HepG2 (cell line): ENCODE measurements at regions not wholly inside any gene's neighbourhood (a gene's known extent, or its start where the extent isn't known, plus 50 kb on each side); places are given as distances from the start of the nearest gene placed in this dataset.

ENCODE experiments used
- ATAC-seq: fragments of 200-7000 bp; cut with Tn5 transposase; 3 replicates; pipeline ENCODE4 v1.9.1; 2020; ENCODE audit warnings: mild to moderate bottlenecking, moderate library complexity
- BruUV-seq: library from RNA; stranded (reverse); fragments of 400-500 nt; replicated peaks from 2 replicates; lab custom pipeline; 2021; lab: Mats Ljungman, UMichigan
- CTCF ChIA-PET: fragments of 300-600 bp; formaldehyde crosslinking; extraction: SDS; loops from one replicate; lab custom pipeline; 2021; ENCODE audit warnings: low total read pairs, inconsistent platforms, low intra/inter-chr PET ratio; lab: Yijun Ruan, JAX
- POLR2A ChIA-PET: fragments of 350-600 bp; sonication (Branson Sonifier 250); formaldehyde crosslinking; loops from one replicate; lab custom pipeline; 2020; ENCODE audit warnings: antibody characterized with exemption, inconsistent platforms; lab: Yijun Ruan, JAX
- DNase-seq: peaks from one replicate; pipeline ENCODE4 v3.0.0-alpha.2; 2015; ENCODE audit warnings: low spot score
- FAIRE-seq: peaks from 3 replicates; lab custom pipeline; 2011; peaks lifted over from hg19 to GRCh38; lab: Jason Lieb, UNC
- H2AFZ ChIP-seq: one replicate; pipeline ENCODE4 v1.6.1; 2011; ENCODE audit warnings: low read length, inconsistent platforms
- H3K27ac ChIP-seq: fragments of 300-600 bp; 3 replicates; pipeline ENCODE4 v1.8.0; 2011; ENCODE audit warnings: mixed run types, mild to moderate bottlenecking, mixed read lengths, low read length, inconsistent platforms; ENCODE audit not compliant: insufficient read depth; ENCODE audit errors: extremely low read length
- H3K27me3 ChIP-seq, 2 experiments: fragments of 200-600 bp in 1 of 2; 2 replicates in 1 of 2; 3 replicates in 1 of 2; pipeline versions ENCODE4 v1.6.0 to v1.8.0; 2011; ENCODE audit warnings: low read length in 2 of 2, mild to moderate bottlenecking in 2 of 2, moderate library complexity in 2 of 2, inconsistent platforms in 1 of 2; ENCODE audit not compliant: insufficient read depth in 2 of 2, control insufficient read depth in 1 of 2
- H3K36me3 ChIP-seq, 2 experiments: fragments of 200-600 bp in 1 of 2; replicated peaks in 1 of 2; 2 replicates in 1 of 2; 3 replicates in 1 of 2; pipeline versions ENCODE4 v1.5.1 to v1.8.0; 2011; ENCODE audit warnings: low read length in 2 of 2, inconsistent platforms in 1 of 2; ENCODE audit not compliant: insufficient read depth in 2 of 2, control insufficient read depth in 1 of 2
- H3K4me1 ChIP-seq: 2 replicates; pipeline ENCODE4 v1.5.1; 2012; ENCODE audit warnings: low read length, inconsistent platforms; ENCODE audit not compliant: insufficient read depth
- H3K4me2 ChIP-seq: 2 replicates; pipeline ENCODE4 v1.6.0; 2011; ENCODE audit warnings: low read depth, low read length, inconsistent platforms
- H3K4me3 ChIP-seq, 3 experiments: fragments of 200-600 bp in 1 of 3; sonication (generic), shearing (Covaris generic) in 1 of 3; replicated peaks in 1 of 3; 2 replicates each; pipeline ENCODE4 v1.5.1; 2011 to 2016; ENCODE audit warnings: low read length in 3 of 3, inconsistent platforms in 2 of 3, low read depth in 2 of 3, mild to moderate bottlenecking in 2 of 3, control low read depth in 1 of 3, mixed read lengths in 1 of 3; ENCODE audit not compliant: insufficient read depth in 1 of 3
- H3K79me2 ChIP-seq: one replicate; pipeline ENCODE4 v1.6.1; 2011; ENCODE audit warnings: low read length, inconsistent platforms; ENCODE audit not compliant: insufficient read depth
- H3K9ac ChIP-seq: 2 replicates; pipeline ENCODE4 v1.6.0; 2011; ENCODE audit warnings: mild to moderate bottlenecking, low read depth, low read length, inconsistent platforms; ENCODE audit not compliant: insufficient read depth
- H3K9me3 ChIP-seq: 2 replicates; pipeline ENCODE4 v1.5.1; 2012; ENCODE audit warnings: mild to moderate bottlenecking, low read length
- H4K20me1 ChIP-seq: 2 replicates; pipeline ENCODE4 v1.6.0; 2011; ENCODE audit warnings: inconsistent platforms, mild to moderate bottlenecking, low read length, moderate library complexity; ENCODE audit not compliant: insufficient read depth
- CREB1 ChIP-seq, 2 experiments: fragments of 450-650 bp in 1 of 2; IDR thresholded peaks; 2 replicates each; pipeline ENCODE4 v1.6.1; 2016 to 2017; ENCODE audit warnings: control low read depth in 1 of 2, mild to moderate bottlenecking in 1 of 2, missing compliant biosample characterization in 1 of 2, missing genetic modification characterization in 1 of 2
- KLF12 ChIP-seq: sonication (generic); formaldehyde crosslinking; IDR thresholded peaks from 2 replicates; pipeline ENCODE4 v1.4.0; 2020; ENCODE audit warnings: missing genetic modification reagents, borderline replicate concordance
- MAFK ChIP-seq, 2 experiments: IDR thresholded peaks in 1 of 2; conservative IDR thresholded peaks in 1 of 2; 2 replicates each; pipeline ENCODE4 v1.6.1; 2011; ENCODE audit warnings: improper control_type of control experiment in 2 of 2, low read length in 2 of 2
- RAD51 ChIP-seq: fragments of 450-650 bp; IDR thresholded peaks from 2 replicates; pipeline ENCODE4 v1.6.1; 2016; ENCODE audit warnings: borderline replicate concordance
- ZNF550 ChIP-seq: sonication (generic); formaldehyde crosslinking; IDR thresholded peaks from 2 replicates; pipeline ENCODE4 v1.4.0; 2020; ENCODE audit warnings: mild to moderate bottlenecking, missing genetic modification reagents, borderline replicate concordance
- ZNF605 ChIP-seq: sonication (generic); formaldehyde crosslinking; IDR thresholded peaks from 2 replicates; pipeline ENCODE4 v1.8.0; 2022; ENCODE audit warnings: mild to moderate bottlenecking, missing genetic modification reagents
- ZNF776 ChIP-seq: sonication (generic); formaldehyde crosslinking; IDR thresholded peaks from 2 replicates; pipeline ENCODE4 v1.4.0; 2020; ENCODE audit warnings: mild to moderate bottlenecking, missing genetic modification reagents
- ZNF788 ChIP-seq: sonication (generic); formaldehyde crosslinking; IDR thresholded peaks from 2 replicates; pipeline ENCODE4 v1.5.0; 2020; ENCODE audit warnings: mild to moderate bottlenecking, missing genetic modification reagents, borderline replicate concordance
- WGBS: methylation state at CpG from one replicate; pipeline ENCODE4 v1.1.6; 2017; ENCODE audit warnings: low lambda C conversion rate; 5-methylcytosine and 5-hydroxymethylcytosine counted together
- in situ Hi-C: cut with HindIII; loops from 2 replicates; pipeline ENCODE4 v1.10.0; 2017; ENCODE audit warnings: low pct_unique_long_range_greater_than_20kb; ENCODE audit not compliant: extremely low pct_ligation_motif_present
- intact Hi-C: fragments of 100-400 bp; cut with micrococcal nuclease; formaldehyde crosslinking; loops from one replicate; pipeline ENCODE4 v1.10.0; 2022; ENCODE audit not compliant: unreplicated experiment

DNA sequence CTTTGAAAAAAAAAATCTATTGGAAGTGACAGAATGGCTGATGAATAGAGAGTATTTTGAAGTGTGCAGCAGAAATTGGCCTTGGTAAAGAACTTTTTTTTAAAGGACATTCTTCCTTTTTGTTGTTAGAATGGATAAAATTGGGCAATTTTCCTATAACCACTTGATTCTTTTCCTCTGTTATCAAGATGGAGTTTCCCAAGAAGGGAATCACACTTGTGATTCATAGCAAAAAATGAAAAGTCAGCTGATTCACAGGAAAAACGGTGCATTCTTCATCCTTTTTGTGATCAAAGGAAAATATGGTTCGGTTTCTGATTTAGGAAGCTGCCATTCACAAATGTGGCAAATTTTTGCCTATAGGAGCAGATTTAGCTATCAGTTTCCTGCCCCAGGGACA, 486.8 kb downstream of the GBE1 start:
- FAIRE-seq (no peak), ATAC-seq (no peak)

GRCh38 chr3:81270603-81271379, 490.7 kb downstream of the GBE1 start:
- no peaks in the 10 kb centered on the region for H4K20me1 ChIP-seq
- no peak overlapping the region for H3K27ac ChIP-seq
- no peak overlapping the region for H3K9ac ChIP-seq
- no peak for TF ChIP-seq RAD51
- TF ChIP-seq ZNF788 (CRISPR knock-in tag), result no peak
- TF ChIP-seq ZNF776 (CRISPR knock-in tag), result no peak
- no peak for TF ChIP-seq CREB1 (IDR thresholded peaks at IDR 0.05)
- 0 out of 2 replicates have a peak, but pooled peaks have one; percentile 23 for TF ChIP-seq CREB1 (CRISPR knock-in tag; IDR thresholded peaks at IDR 0.05)
- no peak for TF ChIP-seq ZNF550 (CRISPR knock-in tag)
- TF ChIP-seq ZNF605, result no peak
- ChIA-PET CTCF (no interaction called here), POLR2A (no interaction called here)
- H3K4me1 ChIP-seq, result no peaks in the 10 kb centered on the region
- H3K79me2 ChIP-seq, result no peaks in the 10 kb centered on the region
- no peak overlapping the region for H3K4me3 ChIP-seq
- no peaks in the 10 kb centered on the region for H3K36me3 ChIP-seq
- no TSS peak for BruUV-seq
- in situ Hi-C loops, result no loop called here
- H3K9me3 ChIP-seq, result no peaks in the 10 kb centered on the region
- no peak for DNase-seq
- no peak overlapping the region for H3K4me2 ChIP-seq
- ATAC-seq, result peak; percentile 74
- intact Hi-C loops, result no loop called here
- no peak for FAIRE-seq
- H3K27me3 ChIP-seq, result no peaks in the 10 kb centered on the region
- 1% methylated on average over 3 of the region's 3 CpGs for WGBS
- H2AFZ ChIP-seq, result peak overlapping the region; percentile 27

More for the DNA sequence above, 486.8 kb downstream of the GBE1 start:
- Histone ChIP-seq H3K4me1 (peaks cover 8% of the 10 kb centered on the region), H3K9me3 (no peaks in the 10 kb centered on the region), H4K20me1 (no peaks in the 10 kb centered on the region), H3K9ac (no peak overlapping the region), H3K79me2 (no peaks in the 10 kb centered on the region), H3K27ac (no peak overlapping the region), H2AFZ (no peak overlapping the region), H3K27me3 (no peaks in the 10 kb centered on the region)
- BruUV-seq, result no TSS peak
- ChIA-PET CTCF (no interaction called here), POLR2A (no interaction called here)
- no peak for DNase-seq
- intact Hi-C loops (no loop called here), in situ Hi-C loops (no loop called here)
- WGBS, result 33% methylated on average over 2 of the region's 2 CpGs
- TF ChIP-seq MAFK (conservative IDR thresholded peaks at IDR 0.05 in 1 of 2, IDR thresholded peaks at IDR 0.05 in 1 of 2; ENCODE audit: low read length in 2 of 2), result peak; percentile 7 to 16; a peak in 1 of 4 replicates
- no peak for TF ChIP-seq KLF12 (CRISPR knock-in tag)
- TF ChIP-seq, all 625 proteins: peak for 1
- Histone ChIP-seq H3K36me3 (no peaks in the 10 kb centered on the region), H3K4me2 (no peak overlapping the region), H3K4me3 (no peak overlapping the region)
